Endodermal cell (in vitro differentiated cells): ENCODE measurements at regions not wholly inside any gene's neighbourhood (a gene's known extent, or its start where the extent isn't known, plus 50 kb on each side); places are given as distances from the start of the nearest gene placed in this dataset.

Experiments
- DNase-seq: peaks from one replicate; pipeline ENCODE4 v3.0.0-alpha.2; 2017
- H3K27ac ChIP-seq: 2 replicates; pipeline ENCODE4 v1.5.1; 2013; ENCODE audit warnings: mild to moderate bottlenecking, low read depth, low read length, moderate library complexity
- H3K27me3 ChIP-seq: 2 replicates; pipeline ENCODE4 v1.6.1; 2013; ENCODE audit warnings: mild to moderate bottlenecking, low read length, moderate library complexity; ENCODE audit not compliant: insufficient read depth, control insufficient read depth, poor library complexity, severe bottlenecking
- H3K36me3 ChIP-seq: 2 replicates; pipeline ENCODE4 v1.7.0; 2013; ENCODE audit warnings: mild to moderate bottlenecking, low read length, moderate library complexity; ENCODE audit not compliant: control insufficient read depth, insufficient read depth
- H3K4me1 ChIP-seq: one replicate; pipeline ENCODE4 v1.7.0; 2013; ENCODE audit warnings: low read length; ENCODE audit not compliant: control insufficient read depth, insufficient read depth
- H3K4me3 ChIP-seq: 2 replicates; pipeline ENCODE4 v1.5.1; 2013; ENCODE audit warnings: mild to moderate bottlenecking, low read length, moderate library complexity
- H3K9ac ChIP-seq: 2 replicates; pipeline ENCODE4 v1.6.1; 2013; ENCODE audit warnings: mild to moderate bottlenecking, low read length, moderate library complexity; ENCODE audit not compliant: poor library complexity, severe bottlenecking; ENCODE audit errors: extremely low read depth
- H3K9me3 ChIP-seq: 2 replicates; pipeline ENCODE4 v1.6.1; 2013; ENCODE audit warnings: mild to moderate bottlenecking, low read length, moderate library complexity; ENCODE audit not compliant: control insufficient read depth
- H3K27ac Mint-ChIP-seq: 2 replicates; pipeline ENCODE4 v1.8.0; 2020; ENCODE audit warnings: mixed read lengths
- H3K27me3 Mint-ChIP-seq: 2 replicates; pipeline ENCODE4 v1.8.0; 2021; ENCODE audit warnings: mild to moderate bottlenecking, mixed read lengths; ENCODE audit not compliant: insufficient read depth
- H3K36me3 Mint-ChIP-seq: 2 replicates; pipeline ENCODE4 v1.8.0; 2020; ENCODE audit warnings: low read depth, mixed read lengths
- H3K4me1 Mint-ChIP-seq: 2 replicates; pipeline ENCODE4 v1.8.0; 2020; ENCODE audit warnings: mixed read lengths
- H3K4me3 Mint-ChIP-seq: 2 replicates; pipeline ENCODE4 v1.8.0; 2020; ENCODE audit warnings: mild to moderate bottlenecking, moderate library complexity, mixed read lengths
- H3K9me3 Mint-ChIP-seq: 2 replicates; pipeline ENCODE4 v1.8.0; 2020; ENCODE audit warnings: mild to moderate bottlenecking, mixed read lengths
- WGBS, 2 experiments: methylation state at CpG; one replicate each; pipeline versions ENCODE4 v1.1.5 to v1.1.7; 2013; ENCODE audit warnings: missing lambda C conversion rate in 2 of 2, mixed read lengths in 1 of 2; ENCODE audit not compliant: insufficient coverage in 1 of 2, insufficient read length in 1 of 2; 5-methylcytosine and 5-hydroxymethylcytosine counted together
- TF ChIP-seq, protein P1 (sequence below): fragments of 200-600 bp; sonication (generic); conservative IDR thresholded peaks from 2 replicates; pipeline ENCODE4 v1.5.0; 2021; ENCODE audit warnings: antibody characterized with exemption, mild to moderate bottlenecking

DNA sequence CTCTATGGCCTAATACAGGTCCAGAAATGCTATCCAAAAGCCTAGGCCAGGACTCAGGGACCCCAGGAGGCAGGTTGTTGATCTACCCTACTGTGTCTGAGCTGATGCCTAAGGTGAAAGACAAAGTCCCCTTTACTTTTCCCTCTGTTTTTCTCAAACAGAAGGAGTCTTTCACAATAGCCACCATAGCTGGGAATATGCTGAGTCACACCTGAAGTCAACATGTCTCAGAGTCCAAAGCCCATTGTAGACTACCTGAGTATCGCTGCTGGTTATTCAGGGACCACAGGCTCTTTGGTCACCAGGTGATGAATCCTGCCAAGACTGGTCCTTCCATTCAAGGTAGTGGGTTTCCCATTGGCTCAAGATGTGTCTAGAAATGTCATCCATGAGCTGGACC lies 562.2 kb downstream of the ACTRT1 start:
- Histone ChIP-seq H3K27ac (no peak overlapping the region), H3K9me3 (peaks cover 15% of the 10 kb centered on the region), H3K27me3 (no peaks in the 10 kb centered on the region), H3K4me1 (no peaks in the 10 kb centered on the region), H3K4me3 (no peak overlapping the region), H3K36me3 (no peaks in the 10 kb centered on the region), H3K9ac (no peak overlapping the region)
- H3K27me3 Mint-ChIP-seq = no peaks in the 10 kb centered on the region
- 90 to 100% methylated on average over 1 of the region's 1 CpG for WGBS, 2 experiments
- no peak for DNase-seq
- no peak overlapping the region for H3K27ac Mint-ChIP-seq
- no peak overlapping the region for H3K4me3 Mint-ChIP-seq
- H3K9me3 Mint-ChIP-seq = peaks cover 67% of the 10 kb centered on the region
- TF ChIP-seq, protein P1, sequence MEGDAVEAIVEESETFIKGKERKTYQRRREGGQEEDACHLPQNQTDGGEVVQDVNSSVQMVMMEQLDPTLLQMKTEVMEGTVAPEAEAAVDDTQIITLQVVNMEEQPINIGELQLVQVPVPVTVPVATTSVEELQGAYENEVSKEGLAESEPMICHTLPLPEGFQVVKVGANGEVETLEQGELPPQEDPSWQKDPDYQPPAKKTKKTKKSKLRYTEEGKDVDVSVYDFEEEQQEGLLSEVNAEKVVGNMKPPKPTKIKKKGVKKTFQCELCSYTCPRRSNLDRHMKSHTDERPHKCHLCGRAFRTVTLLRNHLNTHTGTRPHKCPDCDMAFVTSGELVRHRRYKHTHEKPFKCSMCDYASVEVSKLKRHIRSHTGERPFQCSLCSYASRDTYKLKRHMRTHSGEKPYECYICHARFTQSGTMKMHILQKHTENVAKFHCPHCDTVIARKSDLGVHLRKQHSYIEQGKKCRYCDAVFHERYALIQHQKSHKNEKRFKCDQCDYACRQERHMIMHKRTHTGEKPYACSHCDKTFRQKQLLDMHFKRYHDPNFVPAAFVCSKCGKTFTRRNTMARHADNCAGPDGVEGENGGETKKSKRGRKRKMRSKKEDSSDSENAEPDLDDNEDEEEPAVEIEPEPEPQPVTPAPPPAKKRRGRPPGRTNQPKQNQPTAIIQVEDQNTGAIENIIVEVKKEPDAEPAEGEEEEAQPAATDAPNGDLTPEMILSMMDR = no peak
- peaks cover 2% of the 10 kb centered on the region for H3K36me3 Mint-ChIP-seq
- no peaks in the 10 kb centered on the region for H3K4me1 Mint-ChIP-seq

DNA sequence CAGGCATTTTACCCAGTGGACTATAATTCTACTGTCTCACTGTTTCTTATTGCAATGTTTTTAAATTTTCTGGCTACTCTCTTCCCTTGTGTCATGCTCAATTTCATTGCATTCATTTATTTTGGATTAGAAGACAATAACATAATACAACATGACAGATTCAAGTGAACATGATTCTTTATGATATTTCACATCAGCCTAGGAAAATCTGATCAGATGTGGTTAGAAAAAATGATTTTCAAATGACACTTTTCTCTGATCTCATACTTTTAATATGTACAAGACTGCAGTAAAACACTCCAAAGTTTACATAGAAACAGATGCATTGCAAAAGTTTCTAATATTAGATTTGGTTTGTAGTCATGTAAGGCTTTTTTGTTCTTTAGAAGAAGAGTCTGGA lies 586.0 kb downstream of the ACTRT1 start:
- Histone ChIP-seq H3K36me3 (no peaks in the 10 kb centered on the region), H3K9ac (no peak overlapping the region), H3K4me3 (no peak overlapping the region), H3K4me1 (no peaks in the 10 kb centered on the region), H3K27ac (no peak overlapping the region), H3K9me3 (no peaks in the 10 kb centered on the region), H3K27me3 (no peaks in the 10 kb centered on the region)
- TF ChIP-seq, protein P1 = no peak
- Mint-ChIP-seq H3K4me1 (no peaks in the 10 kb centered on the region), H3K4me3 (no peak overlapping the region), H3K27me3 (no peaks in the 10 kb centered on the region), H3K27ac (no peak overlapping the region), H3K9me3 (no peaks in the 10 kb centered on the region), H3K36me3 (no peaks in the 10 kb centered on the region)
- no peak for DNase-seq

- no peaks in the 10 kb centered on the region for H3K4me1 ChIP-seq
- TF ChIP-seq, protein P1 = peak; percentile 81
- Mint-ChIP-seq H3K4me3 (no peak overlapping the region), H3K27me3 (no peaks in the 10 kb centered on the region), H3K27ac (peak overlapping the region; percentile 65), H3K36me3 (no peaks in the 10 kb centered on the region), H3K4me1 (peaks cover 15% of the 10 kb centered on the region), H3K9me3 (no peaks in the 10 kb centered on the region)
- no peaks in the 10 kb centered on the region for H3K9me3 ChIP-seq
- no peaks in the 10 kb centered on the region for H3K36me3 ChIP-seq
- WGBS, 2 experiments = 10% methylated on average over 3 of the region's 4 CpGs; no CpG with 5 or more reads in 1 of the 2 experiments
- H3K9ac ChIP-seq = no peak overlapping the region
- no peak overlapping the region for H3K27ac ChIP-seq
- peak; percentile 76 for DNase-seq
- no peak overlapping the region for H3K4me3 ChIP-seq
- no peaks in the 10 kb centered on the region for H3K27me3 ChIP-seq
Observed at GRCh38 chrX:127459790-127460189, 592.4 kb downstream of the ACTRT1 start.
